Sciatic nerve (tissue), 2 donors: ENCODE measurements at regions not wholly inside any gene's neighbourhood (a gene's known extent, or its start where the extent isn't known, plus 50 kb on each side); places are given as distances from the start of the nearest gene placed in this dataset.
"Not testable (repeated sequence)": the region's sequence is repeated elsewhere in the genome, so short reads cannot be mapped to it uniquely, and the experiment has no call there.

ENCODE experiments used
- ATAC-seq: fragments of 200-7000 bp; cut with Tn5 transposase; one replicate; pipeline ENCODE4 v1.9.1; 2020; ENCODE audit warnings: mild to moderate bottlenecking, moderate library complexity
- DNase-seq: peaks from one replicate; pipeline ENCODE4 v3.0.0-alpha.2; 2020; ENCODE audit warnings: low spot score
- intact Hi-C: fragments of 100-400 bp; cut with DNase I; formaldehyde crosslinking; loops from one replicate; pipeline ENCODE4 v1.14.2; 2022
- donor health status: DM: no; HTN: no; CAD: no.
- donor health status: DM: no; HTN: no; CAD: no.

- intact Hi-C loops, result no loop called here
- ATAC-seq (no peak), DNase-seq (no peak)
Observed at GRCh38 chr6:130535242-130535641, 169.4 kb downstream of the TMEM200A start.

DNA sequence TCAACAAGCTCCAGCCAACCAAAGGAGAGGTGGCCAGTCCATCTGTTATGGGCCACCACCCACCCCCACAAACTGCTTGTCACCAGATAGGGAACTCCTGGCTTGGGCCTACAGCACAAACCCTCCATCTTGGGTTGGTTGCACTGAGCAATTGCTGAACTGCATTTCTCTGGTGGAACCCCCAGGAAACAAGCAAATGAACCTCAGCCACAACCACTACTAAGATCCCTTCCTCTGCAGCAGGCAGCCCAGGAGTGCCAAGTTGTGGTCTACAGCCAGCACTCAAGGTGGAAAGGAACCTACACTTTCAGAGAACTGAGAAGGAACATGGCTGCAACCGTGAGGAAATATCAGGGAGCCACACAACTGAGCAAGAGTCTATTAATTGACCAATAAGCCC is 171.6 kb downstream of the TMEM200A start:
- intact Hi-C loops, result no loop called here
- no peak for ATAC-seq
- no peak for DNase-seq

DNA sequence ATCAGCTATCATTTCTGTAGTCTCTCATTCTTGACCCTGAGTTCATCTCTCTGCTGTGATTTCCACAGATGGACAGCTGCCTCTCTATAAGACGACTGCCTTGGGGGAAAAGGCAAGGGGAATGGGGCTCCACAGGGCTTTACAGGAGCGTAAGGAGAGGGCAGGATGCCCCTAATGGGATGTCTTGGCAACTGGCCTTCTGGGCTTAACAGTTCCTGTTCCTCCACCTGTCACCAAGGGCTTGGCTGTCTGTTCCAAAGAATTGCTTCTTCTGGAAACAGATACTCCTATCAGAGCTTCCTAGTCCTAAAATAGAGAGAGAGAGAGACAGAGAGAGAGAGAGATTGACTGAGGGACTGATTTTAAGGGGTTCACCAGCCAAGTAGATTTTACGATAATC is 181.9 kb downstream of the TMEM200A start:
- DNase-seq (no peak), ATAC-seq (no peak)
- intact Hi-C loops, result no loop called here

GRCh38 chr6:130557481-130558112 is 191.8 kb downstream of the TMEM200A start:
- intact Hi-C loops, result no loop called here
- DNase-seq (no peak), ATAC-seq (no peak)

DNA sequence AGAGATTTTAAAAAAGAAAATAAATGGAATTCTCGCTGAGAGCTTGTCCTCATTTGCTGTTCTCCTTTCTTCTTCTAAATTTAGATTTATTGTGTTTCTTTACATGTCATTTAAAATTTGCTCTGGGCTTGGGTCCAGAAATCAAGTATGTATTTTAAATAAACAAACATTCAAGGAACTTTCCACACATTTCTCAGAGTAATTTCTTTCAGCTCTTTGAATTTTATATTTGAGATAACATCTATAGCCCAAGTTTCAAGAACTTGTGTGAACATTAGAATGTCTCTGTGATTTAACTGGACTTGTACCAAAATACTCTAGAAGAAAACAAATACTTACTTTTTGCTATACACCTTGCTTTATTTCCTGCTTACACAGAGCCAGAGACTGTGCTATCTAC is 192.3 kb downstream of the TMEM200A start:
- no peak for ATAC-seq

GRCh38 chr6:130559166-130559565 is 193.3 kb downstream of the TMEM200A start:
- DNase-seq (no peak), ATAC-seq (no peak)
- intact Hi-C loops, result no loop called here

More for the DNA sequence above, 192.3 kb downstream of the TMEM200A start:
- no peak for DNase-seq
- intact Hi-C loops, result no loop called here

GRCh38 chr6:130560231-130560630 is 194.4 kb downstream of the TMEM200A start:
- ATAC-seq (no peak), DNase-seq (no peak)
- intact Hi-C loops, result no loop called here

GRCh38 chr6:130561159-130561558 is 195.3 kb downstream of the TMEM200A start:
- intact Hi-C loops, ATAC-seq: not testable (repeated sequence)

DNA sequence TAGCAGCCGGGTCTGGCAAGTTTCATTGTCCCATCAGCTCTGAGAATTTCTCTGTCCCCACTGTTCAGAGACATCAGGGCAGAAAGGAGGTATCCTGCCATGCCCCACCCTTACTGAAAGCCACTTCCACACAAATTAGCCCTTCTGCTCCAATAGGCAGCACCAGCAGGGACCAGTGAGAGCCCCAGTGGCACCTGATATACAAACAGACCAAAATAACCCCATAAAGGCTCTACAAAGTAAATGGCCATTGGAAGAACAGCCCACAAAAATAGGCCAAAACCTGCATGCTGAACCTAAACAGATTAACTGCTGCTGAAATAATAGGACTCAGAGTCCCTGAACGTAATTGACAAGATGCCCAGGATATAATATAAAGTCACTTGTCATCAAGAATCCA is 199.9 kb downstream of the TMEM200A start:
- intact Hi-C loops, result no loop called here
- DNase-seq (no peak), ATAC-seq (no peak)

More at GRCh38 chr6:130561159-130561558, 195.3 kb downstream of the TMEM200A start:
- not testable (repeated sequence) for DNase-seq

GRCh38 chr6:130574146-130574545 is 208.3 kb downstream of the TMEM200A start:
- intact Hi-C loops, result no loop called here
- ATAC-seq, result no peak
- DNase-seq, result no peak

DNA sequence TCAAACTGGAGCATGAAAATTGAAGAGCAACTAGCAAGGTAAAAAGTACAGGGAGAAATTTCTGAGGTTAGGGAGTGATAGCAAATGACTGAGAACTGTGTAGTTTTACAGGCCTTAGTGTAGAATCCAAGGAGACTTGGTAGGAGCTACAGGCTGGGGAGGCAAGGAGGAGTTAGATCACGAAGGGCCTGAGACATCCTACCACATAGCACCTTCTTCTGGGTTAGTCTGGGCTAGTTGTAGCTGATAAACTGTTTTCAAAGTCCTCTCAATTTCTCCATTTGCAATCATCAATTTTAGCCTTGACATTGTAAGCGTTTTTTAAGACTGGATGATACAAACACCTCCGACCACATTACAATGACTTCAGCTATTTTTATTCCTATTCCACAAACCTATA is 209.7 kb downstream of the TMEM200A start:
- no peak for ATAC-seq
- intact Hi-C loops, result no loop called here
- DNase-seq, result no peak

- intact Hi-C loops, result no loop called here
- ATAC-seq, result no peak
Observed at GRCh38 chr6:130575971-130576370, 210.2 kb downstream of the TMEM200A start.

DNA sequence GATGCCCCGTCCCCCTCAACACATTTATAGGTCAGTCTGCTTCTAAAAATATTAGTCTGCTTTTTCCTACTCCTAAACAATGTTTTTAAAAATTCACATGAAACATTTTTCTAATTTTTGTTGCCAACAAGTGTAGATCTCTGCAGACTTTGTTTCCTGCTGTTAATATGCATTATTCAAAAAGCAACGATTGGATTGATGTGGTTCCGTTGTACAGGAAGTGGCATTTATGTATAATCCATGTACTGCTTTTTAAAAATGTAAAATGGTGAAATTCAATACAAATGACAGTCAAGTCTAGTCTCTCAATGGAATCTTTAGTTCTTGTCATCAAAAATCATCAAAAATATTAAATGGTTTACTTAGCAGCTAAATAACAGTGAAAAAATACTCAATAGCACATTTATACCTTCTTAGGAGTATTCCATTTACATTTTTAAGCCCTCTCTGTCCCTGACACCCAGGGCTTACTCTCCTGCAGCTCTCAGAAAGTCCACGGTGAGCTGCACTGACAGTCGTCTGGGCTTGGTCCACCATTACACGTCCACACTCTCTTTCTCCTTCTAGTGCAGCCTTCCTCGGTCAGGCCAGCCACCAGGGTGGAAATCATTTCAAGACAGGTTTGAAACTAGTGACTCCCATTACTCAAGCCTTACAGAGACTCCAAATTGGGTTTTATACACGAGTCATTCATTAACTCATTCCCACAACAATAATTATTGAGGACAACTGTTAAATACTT is 211.5 kb downstream of the TMEM200A start:
- no peak for ATAC-seq
- intact Hi-C loops, result no loop called here
- no peak for DNase-seq

More at GRCh38 chr6:130575971-130576370, 210.2 kb downstream of the TMEM200A start:
- DNase-seq, result no peak

- intact Hi-C loops, result no loop called here
- no peak for ATAC-seq
- no peak for DNase-seq
Observed at GRCh38 chr6:130578713-130579112, 212.9 kb downstream of the TMEM200A start.

DNA sequence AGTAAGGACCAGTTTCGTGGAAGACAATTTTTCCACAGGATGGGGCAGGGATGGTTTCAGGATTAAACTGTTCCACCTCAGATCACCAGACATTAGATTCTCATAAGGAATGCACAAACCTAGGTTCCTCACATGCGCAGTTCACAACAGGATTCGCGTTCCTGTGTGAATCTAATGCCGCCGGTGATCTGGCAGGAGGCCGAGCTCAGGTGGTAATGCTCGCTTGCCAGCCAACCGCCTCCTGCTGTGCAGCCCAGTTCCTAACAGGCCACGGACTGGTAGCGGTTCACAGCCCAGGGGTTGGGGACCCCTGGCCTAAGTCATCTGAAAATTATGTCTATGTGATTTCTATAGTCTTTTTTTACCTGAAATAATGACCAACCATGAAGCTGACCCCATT is 217.5 kb downstream of the TMEM200A start:
- no peak for DNase-seq
- ATAC-seq, result no peak
- intact Hi-C loops, result no loop called here

- ATAC-seq (no peak), DNase-seq (no peak)
- intact Hi-C loops, result no loop called here
Observed at GRCh38 chr6:130585587-130585986, 219.8 kb downstream of the TMEM200A start.

GRCh38 chr6:130587778-130588520 is 222.1 kb downstream of the TMEM200A start:
- DNase-seq, result no peak

DNA sequence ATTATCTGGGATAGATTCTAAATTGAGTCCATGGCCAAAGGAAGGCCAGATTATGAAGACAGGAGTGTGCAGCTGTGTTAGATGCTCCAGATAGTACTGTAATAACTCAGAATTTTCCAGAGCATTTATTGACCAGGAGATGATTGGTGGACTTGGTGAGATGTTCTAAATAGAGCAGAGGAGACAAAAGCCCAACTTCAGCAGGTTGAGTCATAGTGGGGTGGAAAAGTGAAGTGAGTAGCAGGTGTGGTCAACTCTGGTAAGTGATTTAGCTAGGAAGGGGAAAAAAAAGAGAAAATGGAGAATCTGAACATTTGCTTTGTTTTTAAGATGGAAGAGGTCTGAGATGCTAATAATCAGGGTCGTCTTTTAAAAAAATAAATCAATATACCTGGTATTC is 227.4 kb downstream of the TMEM200A start:
- ATAC-seq (no peak), DNase-seq (no peak)
- intact Hi-C loops, result no loop called here

More at GRCh38 chr6:130587778-130588520, 222.1 kb downstream of the TMEM200A start:
- no peak for ATAC-seq
- intact Hi-C loops, result no loop called here

GRCh38 chr6:130593948-130594347 is 228.1 kb downstream of the TMEM200A start:
- no peak for DNase-seq
- ATAC-seq, result no peak
- intact Hi-C loops, result no loop called here
